CD14-positive monocyte (primary cell): ENCODE measurements at regions not wholly inside any gene's neighbourhood (a gene's known extent, or its start where the extent isn't known, plus 50 kb on each side); places are given as distances from the start of the nearest gene placed in this dataset.
"Not testable (repeated sequence)": the region's sequence is repeated elsewhere in the genome, so short reads cannot be mapped to it uniquely, and the experiment has no call there.

Experiments used
- DNase-seq, 3 donors: peaks; one replicate each; pipeline ENCODE4 v3.0.0-alpha.2; 2011 to 2022
- H2AFZ ChIP-seq: 2 replicates; pipeline ENCODE4 v1.6.0; 2012; ENCODE audit warnings: mild to moderate bottlenecking, low read depth, low read length, inconsistent platforms; ENCODE audit not compliant: insufficient read depth, poor library complexity, severe bottlenecking
- H3K27ac ChIP-seq, 2 donors: 1 replicate in 1 of 2; 2 replicates in 1 of 2; pipeline ENCODE4 v1.5.1; 2012 to 2013; ENCODE audit warnings: low read length in 2 of 2, control low read depth in 1 of 2, inconsistent platforms in 1 of 2, low read depth in 1 of 2, mild to moderate bottlenecking in 1 of 2
- H3K27me3 ChIP-seq, 2 donors: one replicate each; pipeline versions ENCODE4 v1.6.0 to v1.6.1; 2011 to 2013; ENCODE audit warnings: low read length in 2 of 2; ENCODE audit not compliant: control insufficient read depth in 2 of 2, insufficient read depth in 2 of 2
- H3K36me3 ChIP-seq, 2 donors: replicated peaks in 1 of 2; 1 replicate in 1 of 2; 2 replicates in 1 of 2; pipeline versions ENCODE4 v1.5.1 to v1.6.1; 2012 to 2013; ENCODE audit warnings: low read length in 2 of 2, control low read depth in 1 of 2, inconsistent platforms in 1 of 2, mild to moderate bottlenecking in 1 of 2; ENCODE audit not compliant: insufficient read depth in 2 of 2, control insufficient read depth in 1 of 2
- H3K4me1 ChIP-seq, 2 donors: 1 replicate in 1 of 2; 2 replicates in 1 of 2; pipeline versions ENCODE4 v1.5.1 to v1.6.1; 2012 to 2013; ENCODE audit warnings: low read length in 2 of 2, control low read depth in 1 of 2, inconsistent platforms in 1 of 2, mild to moderate bottlenecking in 1 of 2, moderate library complexity in 1 of 2; ENCODE audit not compliant: insufficient read depth in 2 of 2, control insufficient read depth in 1 of 2
- H3K4me2 ChIP-seq: replicated peaks from 2 replicates; pipeline ENCODE3; 2012; ENCODE audit warnings: low read length, moderate library complexity, mild to moderate bottlenecking; ENCODE audit not compliant: poor library complexity, severe bottlenecking; ENCODE audit errors: extremely low read depth
- H3K4me3 ChIP-seq, 3 experiments: fragments of 200-600 bp in 1 of 3; sonication (generic) in 1 of 3; replicated peaks in 1 of 3; 1 replicate in 2 of 3; 2 replicates in 1 of 3; pipeline ENCODE4 v1.5.1; 2011 to 2013; ENCODE audit warnings: low read length in 3 of 3, mild to moderate bottlenecking in 3 of 3, control low read depth in 2 of 3, low read depth in 2 of 3, inconsistent platforms in 1 of 3, moderate library complexity in 1 of 3
- H3K79me2 ChIP-seq: 2 replicates; pipeline ENCODE4 v1.6.0; 2012; ENCODE audit warnings: mild to moderate bottlenecking, control low read depth, inconsistent platforms, low read length, moderate library complexity; ENCODE audit not compliant: insufficient read depth
- H3K9ac ChIP-seq: 2 replicates; pipeline ENCODE4 v1.6.0; 2017; ENCODE audit warnings: low read length, mild to moderate bottlenecking; ENCODE audit not compliant: insufficient read depth, poor library complexity, severe bottlenecking
- H3K9me3 ChIP-seq, 2 donors: replicated peaks in 1 of 2; 1 replicate in 1 of 2; 2 replicates in 1 of 2; pipeline versions ENCODE4 v1.5.1 to v1.6.1; 2012 to 2013; ENCODE audit warnings: low read length in 2 of 2, control low read depth in 1 of 2; ENCODE audit not compliant: control insufficient read depth in 1 of 2, insufficient read depth in 1 of 2
- H4K20me1 ChIP-seq: 2 replicates; pipeline ENCODE4 v1.6.0; 2012; ENCODE audit warnings: mild to moderate bottlenecking, low read length, control low read depth, moderate library complexity; ENCODE audit not compliant: insufficient read depth
- H3K27ac Mint-ChIP-seq, 7 donors: one replicate each; pipeline ENCODE4 v1.8.0; 2020; ENCODE audit warnings: mild to moderate bottlenecking in 7 of 7, mixed read lengths in 7 of 7, moderate library complexity in 6 of 7, inconsistent platforms in 2 of 7
- H3K27me3 Mint-ChIP-seq, 3 donors: one replicate each; pipeline ENCODE4 v1.8.0; 2021 to 2022; ENCODE audit warnings: low read depth in 3 of 3, mild to moderate bottlenecking in 3 of 3, mixed read lengths in 3 of 3, moderate library complexity in 3 of 3, inconsistent platforms in 1 of 3
- H3K36me3 Mint-ChIP-seq, 2 donors: one replicate each; pipeline ENCODE4 v1.8.0; 2020; ENCODE audit warnings: mixed read lengths in 2 of 2, inconsistent platforms in 1 of 2, mild to moderate bottlenecking in 1 of 2
- H3K4me1 Mint-ChIP-seq: one replicate; pipeline ENCODE4 v1.8.0; 2020; ENCODE audit warnings: mild to moderate bottlenecking, mixed read lengths
- H3K4me3 Mint-ChIP-seq, 2 donors: one replicate each; pipeline ENCODE4 v1.8.0; 2020; ENCODE audit warnings: mild to moderate bottlenecking in 2 of 2, mixed read lengths in 2 of 2, moderate library complexity in 1 of 2
- H3K9me3 Mint-ChIP-seq, 7 donors: one replicate each; pipeline ENCODE4 v1.8.0; 2020 to 2022; ENCODE audit warnings: mixed read lengths in 7 of 7, mild to moderate bottlenecking in 6 of 7, moderate library complexity in 6 of 7, inconsistent platforms in 2 of 7
- CTCF ChIP-seq: fragments of 200-600 bp; IDR thresholded peaks from one replicate; pipeline ENCODE4 v1.8.0; 2022; ENCODE audit warnings: antibody characterized with exemption, mild to moderate bottlenecking
- WGBS: methylation state at CpG from one replicate; pipeline ENCODE4 v1.1.5; 2013; ENCODE audit warnings: missing lambda C conversion rate; ENCODE audit not compliant: insufficient coverage; 5-methylcytosine and 5-hydroxymethylcytosine counted together
- intact Hi-C, 2 donors: fragments of 100-400 bp; cut with micrococcal nuclease; formaldehyde crosslinking; loops; one replicate each; pipeline versions ENCODE4 v1.15.0 to v1.15.1; 2023

GRCh38 chr4:100609810-100610209 lies 92.0 kb upstream of the EMCN start:
- Mint-ChIP-seq H3K9me3 (peaks cover 5 to 15% (median 10%) of the 10 kb centered on the region in 7 donors), H3K4me1 (no peaks in the 10 kb centered on the region), H3K4me3 (no peak overlapping the region), H3K36me3 (no peaks in the 10 kb centered on the region), H3K27me3 (no peaks in the 10 kb centered on the region), H3K27ac (no peak overlapping the region)
- Histone ChIP-seq H4K20me1 (no peaks in the 10 kb centered on the region), H3K27ac (no peak overlapping the region), H2AFZ (no peak overlapping the region), H3K9me3 (no peaks in the 10 kb centered on the region), H3K36me3 (no peaks in the 10 kb centered on the region), H3K9ac (no peak overlapping the region), H3K4me1 (no peaks in the 10 kb centered on the region), H3K4me2 (no peak overlapping the region), H3K4me3 (no peak overlapping the region), H3K27me3 (no peaks in the 10 kb centered on the region), H3K79me2 (no peaks in the 10 kb centered on the region)
- intact Hi-C loops = no loop called here
- no CpG with 5 or more reads among the region's 1 CpG for WGBS
- DNase-seq = no peak
- no peak for TF ChIP-seq CTCF

- DNase-seq = not testable (repeated sequence)
These were observed 90.8 kb upstream of the EMCN start for GRCh38 chr4:100608651-100609050.

More at GRCh38 chr4:100608651-100609050, 90.8 kb upstream of the EMCN start:
- intact Hi-C loops, H3K4me3 ChIP-seq, H3K79me2 ChIP-seq, H2AFZ ChIP-seq, H3K4me2 ChIP-seq, H3K27me3 ChIP-seq, H3K36me3 ChIP-seq, H3K4me1 Mint-ChIP-seq, H3K27ac ChIP-seq, H4K20me1 ChIP-seq, H3K9ac ChIP-seq, H3K27me3 Mint-ChIP-seq, H3K4me3 Mint-ChIP-seq, H3K9me3 ChIP-seq, H3K36me3 Mint-ChIP-seq, H3K27ac Mint-ChIP-seq, H3K4me1 ChIP-seq: not testable (repeated sequence)
- WGBS = 98% methylated on average over 5 of the region's 19 CpGs
- peaks cover 5 to 14% (median 10%) of the 10 kb centered on the region in 7 donors for H3K9me3 Mint-ChIP-seq
